Endothelial cell of umbilical vein (primary cell): ENCODE measurements at regions not wholly inside any gene's neighbourhood (a gene's known extent, or its start where the extent isn't known, plus 50 kb on each side); places are given as distances from the start of the nearest gene placed in this dataset.
A peak's percentile ranks its signal among the peaks of the same experiment; 100 is the strongest.

Experiments used
- CTCF ChIP-seq, 2 donors: IDR thresholded peaks; 1 replicate in 1 of 2; 2 replicates in 1 of 2; pipeline ENCODE4 v1.5.1; 2011; ENCODE audit warnings: low read length in 2 of 2, mild to moderate bottlenecking in 2 of 2, moderate library complexity in 2 of 2, control low read depth in 1 of 2, inconsistent platforms in 1 of 2, low read depth in 1 of 2; ENCODE audit not compliant: insufficient read depth in 1 of 2; ENCODE audit errors: extremely low read depth in 1 of 2
- EZH2 ChIP-seq: IDR thresholded peaks from 2 replicates; pipeline ENCODE4 v1.6.1; 2012; ENCODE audit warnings: borderline replicate concordance, low read depth, mild to moderate bottlenecking, moderate library complexity, low read length, inconsistent platforms; ENCODE audit not compliant: severe bottlenecking
- FOS ChIP-seq: IDR thresholded peaks from 2 replicates; pipeline ENCODE4 v1.6.1; 2011; ENCODE audit warnings: mild to moderate bottlenecking, low read length, moderate library complexity, borderline replicate concordance; ENCODE audit not compliant: insufficient read depth
- POLR2A ChIP-seq: IDR thresholded peaks from 2 replicates; pipeline ENCODE4 v1.6.1; 2012; ENCODE audit warnings: low read depth, mild to moderate bottlenecking, control low read depth, low read length

DNA sequence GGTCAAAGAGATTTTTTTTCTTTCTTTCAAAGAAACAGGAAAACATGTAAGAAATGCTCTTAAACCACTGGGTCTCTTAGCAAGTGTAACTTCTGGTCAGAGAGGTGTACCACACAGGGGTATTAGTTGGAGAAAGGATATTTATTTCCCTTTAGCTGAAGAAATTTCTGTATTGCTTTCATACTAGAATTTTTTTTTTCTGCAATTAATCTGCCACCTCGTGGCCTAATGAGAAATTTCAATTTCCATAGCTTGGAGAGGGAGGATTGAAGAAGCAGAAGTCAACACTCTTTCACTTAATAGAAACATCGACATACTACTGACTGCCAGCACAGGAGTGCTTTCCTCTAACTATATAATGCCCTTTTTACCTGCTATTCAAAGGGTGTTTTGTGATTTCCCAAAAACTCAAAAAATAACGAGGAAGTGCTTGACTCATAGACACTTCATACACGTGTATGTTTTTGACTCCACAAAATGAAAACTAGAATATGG is 177.6 kb upstream of the NAMPT start:
- TF ChIP-seq POLR2A = no peak
- TF ChIP-seq CTCF (IDR thresholded peaks at IDR 0.05; ENCODE audit: extremely low read depth in 1 of 2, insufficient read depth in 1 of 2, low read depth in 1 of 2, low read length in 2 of 2) = peak; percentile 25 to 37
- TF ChIP-seq EZH2 = no peak
- TF ChIP-seq FOS = no peak
